ENCODE measurements at regions not wholly inside any gene's neighbourhood (a gene's known extent, or its start where the extent isn't known, plus 50 kb on each side); places are given as distances from the start of the nearest gene placed in this dataset.

- TF ChIP-seq, protein P1, sequence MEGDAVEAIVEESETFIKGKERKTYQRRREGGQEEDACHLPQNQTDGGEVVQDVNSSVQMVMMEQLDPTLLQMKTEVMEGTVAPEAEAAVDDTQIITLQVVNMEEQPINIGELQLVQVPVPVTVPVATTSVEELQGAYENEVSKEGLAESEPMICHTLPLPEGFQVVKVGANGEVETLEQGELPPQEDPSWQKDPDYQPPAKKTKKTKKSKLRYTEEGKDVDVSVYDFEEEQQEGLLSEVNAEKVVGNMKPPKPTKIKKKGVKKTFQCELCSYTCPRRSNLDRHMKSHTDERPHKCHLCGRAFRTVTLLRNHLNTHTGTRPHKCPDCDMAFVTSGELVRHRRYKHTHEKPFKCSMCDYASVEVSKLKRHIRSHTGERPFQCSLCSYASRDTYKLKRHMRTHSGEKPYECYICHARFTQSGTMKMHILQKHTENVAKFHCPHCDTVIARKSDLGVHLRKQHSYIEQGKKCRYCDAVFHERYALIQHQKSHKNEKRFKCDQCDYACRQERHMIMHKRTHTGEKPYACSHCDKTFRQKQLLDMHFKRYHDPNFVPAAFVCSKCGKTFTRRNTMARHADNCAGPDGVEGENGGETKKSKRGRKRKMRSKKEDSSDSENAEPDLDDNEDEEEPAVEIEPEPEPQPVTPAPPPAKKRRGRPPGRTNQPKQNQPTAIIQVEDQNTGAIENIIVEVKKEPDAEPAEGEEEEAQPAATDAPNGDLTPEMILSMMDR (IDR thresholded peaks at IDR 0.05; ENCODE audit: borderline replicate concordance, insufficient read depth, low read depth, low read length) = no peak
- H3K4me3 ChIP-seq (ENCODE audit: low read depth, low read length) = no peak overlapping the region
Observed at GRCh38 chr10:36765782-36766414, 359.5 kb upstream of the ANKRD30A start.

GRCh38 chr10:36764823-36765222 lies 360.6 kb upstream of the ANKRD30A start:
- no peak overlapping the region for H3K4me3 ChIP-seq (ENCODE audit: low read depth, low read length)
- TF ChIP-seq, protein P1 (IDR thresholded peaks at IDR 0.05; ENCODE audit: borderline replicate concordance, insufficient read depth, low read depth, low read length) = no peak

GRCh38 chr10:36761121-36761520 lies 364.3 kb upstream of the ANKRD30A start:
- TF ChIP-seq, protein P1 (IDR thresholded peaks at IDR 0.05; ENCODE audit: borderline replicate concordance, insufficient read depth, low read depth, low read length) = no peak
- no peak overlapping the region for H3K4me3 ChIP-seq (ENCODE audit: low read depth, low read length)

DNA sequence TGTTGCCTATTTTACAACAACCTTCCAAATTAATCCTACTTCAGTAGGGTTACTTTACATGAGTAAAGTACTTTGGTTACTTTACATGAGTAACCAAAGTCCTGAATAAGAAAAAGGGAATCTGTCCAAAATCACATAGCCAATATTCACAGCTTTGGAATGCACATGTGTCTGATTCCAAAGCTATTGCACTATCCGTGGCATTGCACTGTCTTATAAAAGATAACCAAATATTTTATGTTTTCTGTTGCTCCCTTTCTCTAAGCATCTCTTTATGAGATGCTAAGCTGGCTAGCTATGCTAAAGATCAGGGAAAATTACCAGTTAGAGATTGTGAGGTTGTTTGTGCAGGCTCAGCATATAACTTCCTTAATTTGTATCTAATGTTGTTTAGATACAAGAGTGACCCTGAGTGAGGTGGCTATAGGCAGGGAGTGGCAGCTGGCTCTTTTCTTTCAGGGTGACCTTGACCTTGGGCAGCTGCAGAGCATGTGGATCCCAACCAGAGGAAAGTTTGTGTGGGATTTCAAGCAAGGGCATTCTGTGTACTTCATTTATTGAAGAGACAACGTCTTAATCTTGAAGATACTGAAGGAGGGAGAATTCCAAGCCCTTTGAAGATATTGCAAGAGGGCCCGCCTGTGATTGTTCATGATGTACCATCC lies 366.1 kb upstream of the ANKRD30A start:
- TF ChIP-seq, protein P1 (IDR thresholded peaks at IDR 0.05; ENCODE audit: borderline replicate concordance, insufficient read depth, low read depth, low read length) = no peak
- H3K4me3 ChIP-seq (ENCODE audit: low read depth, low read length) = no peak overlapping the region

DNA sequence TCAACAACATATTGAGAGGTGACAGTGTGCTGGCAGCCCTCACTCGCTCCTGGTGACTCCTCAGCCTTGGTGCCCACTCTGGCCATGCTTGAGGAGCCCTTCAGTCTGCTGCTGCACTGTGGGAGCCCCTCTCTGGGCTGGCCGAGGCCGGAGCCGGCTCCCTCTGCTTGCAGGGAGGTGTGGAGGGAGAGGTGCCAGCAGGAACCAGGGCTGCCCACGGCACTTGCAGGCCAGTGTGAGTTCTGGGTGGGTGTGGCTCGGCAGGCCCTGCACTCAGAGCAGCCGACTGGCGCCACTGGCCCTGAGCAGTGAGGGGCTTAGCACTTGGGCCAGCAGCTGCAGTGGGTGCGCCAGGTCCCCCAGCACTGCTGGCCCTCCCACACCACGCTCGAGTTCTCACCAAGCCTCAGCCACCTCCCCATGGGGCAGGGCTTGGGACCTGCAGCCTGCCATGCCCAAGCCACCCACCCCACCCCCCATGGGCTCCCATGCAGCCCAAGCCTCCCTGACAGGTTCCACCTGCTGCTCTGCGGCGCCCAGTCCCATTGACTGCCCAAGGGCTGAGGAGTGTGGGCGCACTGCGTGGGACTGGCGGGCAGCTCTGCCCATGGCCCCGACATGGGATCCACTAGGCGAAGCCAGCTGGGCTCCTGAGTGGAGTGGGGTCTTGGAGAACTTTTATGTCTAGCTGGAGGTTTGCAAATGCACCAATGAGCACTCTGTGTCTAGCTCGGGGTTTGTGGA lies 377.1 kb upstream of the ANKRD30A start:
- TF ChIP-seq, protein P1 (IDR thresholded peaks at IDR 0.05; ENCODE audit: borderline replicate concordance, insufficient read depth, low read depth, low read length) = no peak
- no peak overlapping the region for H3K4me3 ChIP-seq (ENCODE audit: low read depth, low read length)

GRCh38 chr10:36739884-36740445 lies 385.4 kb upstream of the ANKRD30A start:
- H3K4me3 ChIP-seq (ENCODE audit: low read depth, low read length) = no peak overlapping the region
- TF ChIP-seq, protein P1 (IDR thresholded peaks at IDR 0.05; ENCODE audit: borderline replicate concordance, insufficient read depth, low read depth, low read length) = no peak

Measured in GM12875 (cell line).